Mesenchymal stem cell (in vitro differentiated cells and primary cell): ENCODE measurements at regions not wholly inside any gene's neighbourhood (a gene's known extent, or its start where the extent isn't known, plus 50 kb on each side); places are given as distances from the start of the nearest gene placed in this dataset.

Source experiments
- DNase-seq: peaks from one replicate; pipeline ENCODE4 v3.0.0-alpha.2; 2013
- H2AFZ ChIP-seq: one replicate; pipeline ENCODE4 v1.6.1; 2013; ENCODE audit warnings: low read depth, mild to moderate bottlenecking, control low read depth, inconsistent platforms, low read length, moderate library complexity
- H2AK5ac ChIP-seq: 2 replicates; pipeline ENCODE4 v1.6.1; 2013; ENCODE audit warnings: low read length, moderate library complexity, mild to moderate bottlenecking, inconsistent platforms; ENCODE audit not compliant: severe bottlenecking
- H2BK120ac ChIP-seq: one replicate; pipeline ENCODE4 v1.6.1; 2013; ENCODE audit warnings: low read depth, mild to moderate bottlenecking, inconsistent platforms, low read length, moderate library complexity
- H2BK12ac ChIP-seq, 2 experiments: one replicate each; pipeline ENCODE4 v1.6.1; 2013; ENCODE audit warnings: inconsistent platforms in 2 of 2, low read length in 2 of 2, mild to moderate bottlenecking in 2 of 2, moderate library complexity in 2 of 2, control low read depth in 1 of 2
- H2BK15ac ChIP-seq: one replicate; pipeline ENCODE4 v1.6.1; 2013; ENCODE audit warnings: mild to moderate bottlenecking, low read depth, inconsistent platforms; ENCODE audit not compliant: poor library complexity, severe bottlenecking
- H2BK5ac ChIP-seq: 2 replicates; pipeline ENCODE4 v1.6.1; 2013; ENCODE audit warnings: low read depth, mild to moderate bottlenecking, low read length, control low read depth, inconsistent platforms; ENCODE audit not compliant: poor library complexity, severe bottlenecking
- H3K14ac ChIP-seq, 2 experiments: one replicate each; pipeline ENCODE4 v1.6.1; 2013; ENCODE audit warnings: inconsistent platforms in 2 of 2, low read length in 2 of 2, control low read depth in 1 of 2, mild to moderate bottlenecking in 1 of 2, moderate library complexity in 1 of 2
- H3K18ac ChIP-seq, 2 experiments: one replicate each; pipeline ENCODE4 v1.6.1; 2013; ENCODE audit warnings: inconsistent platforms in 2 of 2, low read length in 2 of 2, control low read depth in 1 of 2, low read depth in 1 of 2, mild to moderate bottlenecking in 1 of 2
- H3K23ac ChIP-seq, 2 experiments: one replicate each; pipeline ENCODE4 v1.6.1; 2013; ENCODE audit warnings: inconsistent platforms in 2 of 2, low read length in 2 of 2, mild to moderate bottlenecking in 2 of 2, moderate library complexity in 2 of 2, control low read depth in 1 of 2
- H3K27ac ChIP-seq: 2 replicates; pipeline ENCODE4 v1.5.1; 2013; ENCODE audit warnings: mild to moderate bottlenecking, moderate library complexity, low read length, control low read depth, inconsistent platforms; ENCODE audit not compliant: poor library complexity, severe bottlenecking
- H3K27me3 ChIP-seq, 2 experiments: 2 replicates each; pipeline versions ENCODE4 v1.6.1 to v1.7.0; 2013; ENCODE audit warnings: low read length in 2 of 2, mild to moderate bottlenecking in 2 of 2, moderate library complexity in 2 of 2, control low read depth in 1 of 2, inconsistent platforms in 1 of 2; ENCODE audit not compliant: control insufficient read depth in 1 of 2, insufficient read depth in 1 of 2
- H3K36me3 ChIP-seq, 2 experiments: 2 replicates each; pipeline versions ENCODE4 v1.6.1 to v1.7.0; 2013; ENCODE audit warnings: low read length in 2 of 2, control low read depth in 1 of 2, inconsistent platforms in 1 of 2, low read depth in 1 of 2, mild to moderate bottlenecking in 1 of 2; ENCODE audit not compliant: insufficient read depth in 2 of 2, control insufficient read depth in 1 of 2
- H3K4ac ChIP-seq, 2 experiments: one replicate each; pipeline ENCODE4 v1.6.1; 2013; ENCODE audit warnings: inconsistent platforms in 2 of 2, low read length in 2 of 2, mild to moderate bottlenecking in 2 of 2, moderate library complexity in 2 of 2, control low read depth in 1 of 2, low read depth in 1 of 2
- H3K4me1 ChIP-seq: 2 replicates; pipeline ENCODE4 v1.6.1; 2013; ENCODE audit warnings: low read depth, low read length, control low read depth; ENCODE audit not compliant: control insufficient read depth, insufficient read depth
- H3K4me2 ChIP-seq: 2 replicates; pipeline ENCODE4 v1.6.1; 2013; ENCODE audit warnings: low read length, mild to moderate bottlenecking, inconsistent platforms; ENCODE audit not compliant: poor library complexity, severe bottlenecking
- H3K4me3 ChIP-seq, 2 experiments: 2 replicates each; pipeline versions ENCODE4 v1.5.1 to v1.7.0; 2013; ENCODE audit warnings: low read length in 2 of 2, mild to moderate bottlenecking in 2 of 2, control low read depth in 1 of 2, low read depth in 1 of 2; ENCODE audit not compliant: insufficient read depth in 1 of 2
- H3K79me1 ChIP-seq: replicated peaks from 2 replicates; pipeline ENCODE4 v1.6.1; 2013; ENCODE audit warnings: mild to moderate bottlenecking, control low read depth, low read length, inconsistent platforms; ENCODE audit not compliant: poor library complexity, severe bottlenecking
- H3K9ac ChIP-seq: 2 replicates; pipeline ENCODE4 v1.7.0; 2013; ENCODE audit warnings: mild to moderate bottlenecking, low read length, moderate library complexity
- H3K9me3 ChIP-seq: 2 replicates; pipeline ENCODE4 v1.7.0; 2013; ENCODE audit warnings: mild to moderate bottlenecking, low read length; ENCODE audit not compliant: control insufficient read depth
- H4K8ac ChIP-seq: one replicate; pipeline ENCODE4 v1.6.1; 2013; ENCODE audit warnings: inconsistent platforms, mild to moderate bottlenecking, low read length, moderate library complexity
- H4K91ac ChIP-seq: one replicate; pipeline ENCODE4 v1.6.1; 2013; ENCODE audit warnings: mild to moderate bottlenecking, low read length, inconsistent platforms
- WGBS: methylation state at CpG from one replicate; pipeline ENCODE4 v1.1.7; 2013; ENCODE audit warnings: mixed read lengths; 5-methylcytosine and 5-hydroxymethylcytosine counted together

- no peak overlapping the region for H3K9ac ChIP-seq
- peaks cover 0 to 15% of the 10 kb centered on the region in 2 experiments for H3K27me3 ChIP-seq
- H4K91ac ChIP-seq, result no peak overlapping the region
- no peak overlapping the region for H2BK12ac ChIP-seq
- H3K4me2 ChIP-seq, result no peak overlapping the region
- no peak overlapping the region for H2BK5ac ChIP-seq
- no peaks in the 10 kb centered on the region for H3K36me3 ChIP-seq
- H3K4me3 ChIP-seq, result no peak overlapping the region
- H2AK5ac ChIP-seq, result no peak overlapping the region
- no peaks in the 10 kb centered on the region for H3K9me3 ChIP-seq
- H3K4ac ChIP-seq, result no peak overlapping the region
- H3K27ac ChIP-seq, result no peak overlapping the region
- no peak overlapping the region for H2BK120ac ChIP-seq
- no peak overlapping the region for H3K18ac ChIP-seq
- H2AFZ ChIP-seq, result no peak overlapping the region
- 90% methylated on average over 2 of the region's 5 CpGs for WGBS
- no peak overlapping the region for H3K14ac ChIP-seq
- H3K79me1 ChIP-seq, result no peaks in the 10 kb centered on the region
- H4K8ac ChIP-seq, result no peak overlapping the region
- H3K4me1 ChIP-seq, result peaks cover 5% of the 10 kb centered on the region
- DNase-seq, result no peak
- H2BK15ac ChIP-seq, result no peak overlapping the region
- no peak overlapping the region for H3K23ac ChIP-seq
Measured at GRCh38 chr5:56313004-56313531, 79.9 kb upstream of the ANKRD55 start.

- Histone ChIP-seq H3K4ac (peak overlapping the region; percentile 19 to 35), H3K4me3 (no peak overlapping the region), H2AFZ (no peak overlapping the region), H3K27me3 (peaks cover 0 to 15% of the 10 kb centered on the region in 2 experiments), H3K4me2 (no peak overlapping the region), H3K14ac (no peak overlapping the region), H3K18ac (peak overlapping the region; percentile 19 to 81), H4K91ac (peak overlapping the region; percentile 57), H3K9ac (no peak overlapping the region), H2BK5ac (no peak overlapping the region), H3K9me3 (peaks cover 7% of the 10 kb centered on the region), H3K27ac (no peak overlapping the region), H3K36me3 (no peaks in the 10 kb centered on the region), H3K23ac (no peak overlapping the region), H2BK12ac (no peak overlapping the region), H2BK120ac (peak overlapping the region; percentile 64), H2AK5ac (no peak overlapping the region), H3K79me1 (no peaks in the 10 kb centered on the region), H2BK15ac (no peak overlapping the region), H3K4me1 (peaks cover 5% of the 10 kb centered on the region), H4K8ac (peak overlapping the region; percentile 27)
- 86% methylated on average over 5 of the region's 5 CpGs for WGBS
- no peak for DNase-seq
Measured at GRCh38 chr5:56311306-56311905, 78.3 kb upstream of the ANKRD55 start.

- no peak overlapping the region for H2BK120ac ChIP-seq
- no peak overlapping the region for H4K91ac ChIP-seq
- no peaks in the 10 kb centered on the region for H3K79me1 ChIP-seq
- H2AK5ac ChIP-seq, result no peak overlapping the region
- no peak overlapping the region for H3K4me3 ChIP-seq
- peaks cover 10% of the 10 kb centered on the region for H3K9me3 ChIP-seq
- H3K9ac ChIP-seq, result no peak overlapping the region
- no peak overlapping the region for H4K8ac ChIP-seq
- no peak overlapping the region for H3K4ac ChIP-seq
- H2BK15ac ChIP-seq, result no peak overlapping the region
- no peak overlapping the region for H3K23ac ChIP-seq
- H3K4me2 ChIP-seq, result no peak overlapping the region
- H3K14ac ChIP-seq, result no peak overlapping the region
- no peak overlapping the region for H3K27ac ChIP-seq
- H3K18ac ChIP-seq, result no peak overlapping the region
- no peak overlapping the region for H2AFZ ChIP-seq
- H2BK12ac ChIP-seq, result peak overlapping the region in 1 of 2 experiments; percentile 96
- peaks cover 0 to 15% of the 10 kb centered on the region in 2 experiments for H3K27me3 ChIP-seq
- no peak overlapping the region for H2BK5ac ChIP-seq
- WGBS, result 7% methylated on average over 4 of the region's 7 CpGs
- peaks cover 5% of the 10 kb centered on the region for H3K4me1 ChIP-seq
- no peaks in the 10 kb centered on the region for H3K36me3 ChIP-seq
- DNase-seq, result peak; percentile 59
Measured at GRCh38 chr5:56310711-56311204, 77.6 kb upstream of the ANKRD55 start.

GRCh38 chr5:56309262-56309826 lies 76.2 kb upstream of the ANKRD55 start:
- Histone ChIP-seq H2AFZ (no peak overlapping the region), H3K9ac (no peak overlapping the region), H2BK12ac (peak overlapping the region; percentile 89 to 93), H3K4me3 (no peak overlapping the region), H3K36me3 (no peaks in the 10 kb centered on the region), H3K18ac (peak overlapping the region; percentile 75 to 96), H3K23ac (no peak overlapping the region), H3K79me1 (no peaks in the 10 kb centered on the region), H3K9me3 (peaks cover 10% of the 10 kb centered on the region), H3K27me3 (peaks cover 0 to 15% of the 10 kb centered on the region in 2 experiments), H3K27ac (no peak overlapping the region), H3K14ac (no peak overlapping the region), H2BK5ac (no peak overlapping the region), H2BK15ac (no peak overlapping the region), H4K91ac (peak overlapping the region; percentile 89), H2BK120ac (peak overlapping the region; percentile 78), H3K4me2 (no peak overlapping the region), H4K8ac (peak overlapping the region; percentile 25), H3K4ac (peak overlapping the region; percentile 75 to 91), H3K4me1 (peaks cover 5% of the 10 kb centered on the region), H2AK5ac (peak overlapping the region; percentile 57)
- 85% methylated on average over 2 of the region's 2 CpGs for WGBS
- DNase-seq, result peak; percentile 34
